GM12878 (cell line): ENCODE measurements at regions not wholly inside any gene's neighbourhood (a gene's known extent, or its start where the extent isn't known, plus 50 kb on each side); places are given as distances from the start of the nearest gene placed in this dataset.

Source experiments
- ATAC-seq: fragments of 200-7000 bp; cut with Tn5 transposase; 3 replicates; pipeline ENCODE4 v1.9.1; 2020; ENCODE audit warnings: mild to moderate bottlenecking, moderate library complexity
- BruUV-seq: library from RNA; stranded (reverse); fragments of 400-500 nt; replicated peaks from 2 replicates; lab custom pipeline; 2021; lab: Mats Ljungman, UMichigan
- CTCF ChIA-PET: fragments of 300-600 bp; sonication (Branson Sonifier 250); formaldehyde crosslinking; extraction: SDS; loops from one replicate; lab custom pipeline; 2021; ENCODE audit warnings: inconsistent platforms; lab: Yijun Ruan, JAX
- POLR2A ChIA-PET: fragments of 350-600 bp; formaldehyde crosslinking; extraction: SDS; loops from one replicate; lab custom pipeline; 2021; ENCODE audit warnings: inconsistent platforms; lab: Charles Lee
- RAD21 ChIA-PET: fragments of 300-600 bp; sonication (Branson Sonifier 250); formaldehyde crosslinking; loops from one replicate; lab custom pipeline; 2023; ENCODE audit warnings: antibody characterized with exemption; ENCODE audit not compliant: unreplicated experiment; lab: Charles Lee
- SMC1A ChIA-PET: fragments of 300-600 bp; sonication (Branson Sonifier 250); formaldehyde crosslinking; loops from one replicate; lab custom pipeline; 2023; ENCODE audit not compliant: unreplicated experiment, uncharacterized antibody; lab: Charles Lee
- DNase-seq: peaks from one replicate; pipeline ENCODE4 v3.0.0-alpha.2; 2011; ENCODE audit warnings: low read depth, low spot score
- FAIRE-seq: peaks from 3 replicates; lab custom pipeline; 2011; peaks lifted over from hg19 to GRCh38; lab: Jason Lieb, UNC
- H2AFZ ChIP-seq: 2 replicates; pipeline ENCODE4 v1.6.0; 2011; ENCODE audit warnings: low read depth, low read length, control low read depth; ENCODE audit not compliant: control insufficient read depth
- H3K27ac ChIP-seq: 2 replicates; pipeline ENCODE4 v1.5.1; 2011; ENCODE audit warnings: control low read depth; ENCODE audit not compliant: control insufficient read depth, insufficient read depth
- H3K27me3 ChIP-seq, 2 experiments: replicated peaks in 1 of 2; 2 replicates each; pipeline versions ENCODE4 v1.6.0 to v1.6.1; 2011; ENCODE audit warnings: low read length in 1 of 2; ENCODE audit not compliant: control insufficient read depth in 2 of 2, insufficient read depth in 2 of 2
- H3K36me3 ChIP-seq, 2 experiments: 2 replicates each; pipeline ENCODE4 v1.5.1; 2011; ENCODE audit warnings: low read length in 1 of 2; ENCODE audit not compliant: control insufficient read depth in 2 of 2, insufficient read depth in 2 of 2
- H3K4me1 ChIP-seq: 2 replicates; pipeline ENCODE4 v1.6.1; 2011; ENCODE audit warnings: mild to moderate bottlenecking, low read length, moderate library complexity, mixed read lengths; ENCODE audit not compliant: control insufficient read depth, insufficient read depth
- H3K4me2 ChIP-seq: 2 replicates; pipeline ENCODE4 v1.6.0; 2011; ENCODE audit warnings: control low read depth; ENCODE audit not compliant: control insufficient read depth, insufficient read depth
- H3K4me3 ChIP-seq: fragments of 200-600 bp; sonication (generic); 2 replicates; pipeline ENCODE4 v1.5.1; 2016
- H3K79me2 ChIP-seq: 2 replicates; pipeline ENCODE4 v1.6.0; 2011; ENCODE audit warnings: low read length; ENCODE audit not compliant: control insufficient read depth, insufficient read depth
- H3K9ac ChIP-seq: 2 replicates; pipeline ENCODE4 v1.8.0; 2011; ENCODE audit warnings: low read length, control low read depth, mixed read lengths; ENCODE audit not compliant: control insufficient read depth, insufficient read depth
- H3K9me3 ChIP-seq: replicated peaks from 3 replicates; pipeline ENCODE4 v1.5.1; 2011; ENCODE audit warnings: mild to moderate bottlenecking, low read length; ENCODE audit not compliant: control insufficient read depth, insufficient read depth
- H4K20me1 ChIP-seq: 2 replicates; pipeline ENCODE4 v1.6.0; 2011; ENCODE audit not compliant: control insufficient read depth, insufficient read depth
- BRCA1 ChIP-seq: IDR thresholded peaks from 2 replicates; pipeline ENCODE4 v1.6.1; 2011; ENCODE audit warnings: low read depth, low read length, improper control_type of control experiment
- HCFC1 ChIP-seq: fragments of 150-350 bp; IDR thresholded peaks from 2 replicates; pipeline ENCODE4 v1.6.1; 2014; ENCODE audit warnings: low read length
- NFYA ChIP-seq: IDR thresholded peaks from 2 replicates; pipeline ENCODE4 v1.6.1; 2011; ENCODE audit warnings: low read depth, mild to moderate bottlenecking, low read length, improper control_type of control experiment, borderline replicate concordance
- NR2C1 ChIP-seq: fragments of 450-650 bp; IDR thresholded peaks from 2 replicates; pipeline ENCODE4 v1.6.1; 2017; ENCODE audit warnings: antibody characterized with exemption, mild to moderate bottlenecking, moderate library complexity
- NR2F1 ChIP-seq: fragments of 450-650 bp; conservative IDR thresholded peaks from 2 replicates; pipeline ENCODE4 v1.6.1; 2017; ENCODE audit warnings: mild to moderate bottlenecking
- PKNOX1 ChIP-seq: fragments of 450-650 bp; IDR thresholded peaks from 2 replicates; pipeline ENCODE4 v1.6.1; 2016; ENCODE audit warnings: mild to moderate bottlenecking
- POLR2AphosphoS5 ChIP-seq: IDR thresholded peaks from 2 replicates; pipeline ENCODE4 v1.6.1; 2011; ENCODE audit warnings: mild to moderate bottlenecking, low read length, inconsistent platforms
- SMAD1 ChIP-seq: fragments of 450-650 bp; IDR thresholded peaks from 2 replicates; pipeline ENCODE4 v1.6.1; 2018; ENCODE audit warnings: mild to moderate bottlenecking, low read depth; ENCODE audit not compliant: partially characterized antibody
- SUZ12 ChIP-seq: fragments of 200-600 bp; sonication (generic); IDR thresholded peaks from one replicate; pipeline ENCODE4 v1.6.1; 2018; ENCODE audit warnings: antibody characterized with exemption, mild to moderate bottlenecking; ENCODE audit not compliant: unreplicated experiment
- TCF7 ChIP-seq: IDR thresholded peaks from 2 replicates; pipeline ENCODE4 v1.6.1; 2014; ENCODE audit warnings: antibody characterized with exemption, borderline replicate concordance
- ZNF24 ChIP-seq: fragments of 450-650 bp; IDR thresholded peaks from 2 replicates; pipeline ENCODE4 v1.6.1; 2017; ENCODE audit warnings: antibody characterized with exemption, mild to moderate bottlenecking
- in situ Hi-C: fragments of 300-500 bp; cut with MboI; formaldehyde crosslinking; loops from 9 replicates; pipeline ENCODE4 v1.14.3; 2018; ENCODE audit warnings: mixed read lengths
- intact Hi-C: fragments of 100-400 bp; cut with micrococcal nuclease; formaldehyde crosslinking; loops from one replicate; pipeline ENCODE4 v1.14.2; 2022; ENCODE audit not compliant: unreplicated experiment
- TF ChIP-seq, protein P1 (sequence below): IDR thresholded peaks from 2 replicates; pipeline ENCODE4 v1.6.1; 2012; ENCODE audit warnings: low read depth, low read length, improper control_type of control experiment

DNA sequence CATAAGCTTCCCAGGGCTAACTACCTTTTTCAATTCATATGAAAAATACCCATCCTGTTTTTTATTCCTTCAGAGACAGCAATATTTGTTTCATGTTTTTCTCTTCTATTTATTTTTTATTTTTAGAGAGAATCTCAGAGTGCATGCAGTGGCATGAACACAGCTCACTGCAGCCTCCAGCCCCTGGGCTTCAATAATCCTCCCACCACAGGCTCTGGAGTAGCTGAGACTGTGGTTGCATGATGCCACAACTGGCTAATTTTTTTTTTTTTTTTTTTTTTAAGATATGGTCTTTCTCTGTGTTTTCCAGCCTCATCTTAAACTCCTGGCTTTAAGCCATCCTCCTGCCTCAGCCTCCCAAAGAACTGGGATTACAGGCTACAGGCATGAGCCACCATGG lies 296.7 kb upstream of the AKR1E2 start:
- no peak for ATAC-seq
- Histone ChIP-seq H3K9me3 (no peaks in the 10 kb centered on the region), H3K4me2 (no peak overlapping the region), H4K20me1 (no peaks in the 10 kb centered on the region), H3K27ac (no peak overlapping the region), H2AFZ (no peak overlapping the region), H3K79me2 (no peaks in the 10 kb centered on the region; the same call in 1 of the 2 replicates), H3K9ac (no peak overlapping the region), H3K4me1 (no peaks in the 10 kb centered on the region), H3K27me3 (no peaks in the 10 kb centered on the region), H3K36me3 (no peaks in the 10 kb centered on the region), H3K4me3 (no peak overlapping the region)
- POLR2A ChIA-PET = interaction anchor here (0.7 kb wide), 1 partner anchor 1163 kb away, joined by 3 read pairs; no protein-coding TSS in a partner anchor
- in situ Hi-C loops = no loop called here
- SMC1A ChIA-PET = no interaction called here
- RAD21 ChIA-PET = no interaction called here
- BruUV-seq = no TSS peak
- FAIRE-seq = no peak
- no peak for DNase-seq
- no peak for TF ChIP-seq NR2C1
- TF ChIP-seq SUZ12 = no peak
- no peak for TF ChIP-seq NR2F1
- TF ChIP-seq HCFC1 = no peak
- TF ChIP-seq SMAD1 = no peak
- no peak for TF ChIP-seq PKNOX1
- TF ChIP-seq ZNF24 = no peak
- TF ChIP-seq BRCA1 = no peak
- TF ChIP-seq, protein P1, sequence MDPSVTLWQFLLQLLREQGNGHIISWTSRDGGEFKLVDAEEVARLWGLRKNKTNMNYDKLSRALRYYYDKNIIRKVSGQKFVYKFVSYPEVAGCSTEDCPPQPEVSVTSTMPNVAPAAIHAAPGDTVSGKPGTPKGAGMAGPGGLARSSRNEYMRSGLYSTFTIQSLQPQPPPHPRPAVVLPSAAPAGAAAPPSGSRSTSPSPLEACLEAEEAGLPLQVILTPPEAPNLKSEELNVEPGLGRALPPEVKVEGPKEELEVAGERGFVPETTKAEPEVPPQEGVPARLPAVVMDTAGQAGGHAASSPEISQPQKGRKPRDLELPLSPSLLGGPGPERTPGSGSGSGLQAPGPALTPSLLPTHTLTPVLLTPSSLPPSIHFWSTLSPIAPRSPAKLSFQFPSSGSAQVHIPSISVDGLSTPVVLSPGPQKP = no peak
- no peak for TF ChIP-seq NFYA
- TF ChIP-seq POLR2AphosphoS5 = no peak
- no peak for TF ChIP-seq TCF7
- CTCF ChIA-PET = no interaction called here
- intact Hi-C loops = no loop called here
